Colonic mucosa (tissue), 4 donors: ENCODE measurements at regions not wholly inside any gene's neighbourhood (a gene's known extent, or its start where the extent isn't known, plus 50 kb on each side); places are given as distances from the start of the nearest gene placed in this dataset.

Experiments used
- DNase-seq: peaks from one replicate; pipeline ENCODE4 v3.0.0-alpha.2; 2020
- H3K27ac ChIP-seq: fragments of 200-600 bp; one replicate; pipeline ENCODE4 v1.8.0; 2021
- H3K27me3 ChIP-seq: fragments of 200-600 bp; one replicate; pipeline ENCODE4 v1.8.0; 2021
- H3K36me3 ChIP-seq: fragments of 200-600 bp; one replicate; pipeline ENCODE4 v1.8.0; 2021
- H3K4me1 ChIP-seq: fragments of 200-600 bp; one replicate; pipeline ENCODE4 v1.8.0; 2021; ENCODE audit warnings: mild to moderate bottlenecking
- H3K4me3 ChIP-seq: fragments of 200-600 bp; one replicate; pipeline ENCODE4 v1.8.0; 2021
- H3K9ac ChIP-seq, 2 donors: one replicate each; pipeline ENCODE4 v1.7.0; 2013; ENCODE audit warnings: control low read depth in 2 of 2, low read depth in 2 of 2, low read length in 2 of 2
- H3K9me3 ChIP-seq: fragments of 200-600 bp; one replicate; pipeline ENCODE4 v1.8.0; 2021
- intact Hi-C: fragments of 100-400 bp; cut with DNase I; formaldehyde crosslinking; loops from one replicate; pipeline ENCODE4 v1.14.1; 2022
- TF ChIP-seq, protein P1 (sequence below): fragments of 200-600 bp; IDR thresholded peaks from one replicate; pipeline ENCODE4 v1.8.0; 2022; ENCODE audit warnings: antibody characterized with exemption, mild to moderate bottlenecking
- donor health status: healthy.
- donor health status: DM: no; HTN: no; CAD: no.
- donor health status: DM: no; HTN: no; CAD: no.

DNA sequence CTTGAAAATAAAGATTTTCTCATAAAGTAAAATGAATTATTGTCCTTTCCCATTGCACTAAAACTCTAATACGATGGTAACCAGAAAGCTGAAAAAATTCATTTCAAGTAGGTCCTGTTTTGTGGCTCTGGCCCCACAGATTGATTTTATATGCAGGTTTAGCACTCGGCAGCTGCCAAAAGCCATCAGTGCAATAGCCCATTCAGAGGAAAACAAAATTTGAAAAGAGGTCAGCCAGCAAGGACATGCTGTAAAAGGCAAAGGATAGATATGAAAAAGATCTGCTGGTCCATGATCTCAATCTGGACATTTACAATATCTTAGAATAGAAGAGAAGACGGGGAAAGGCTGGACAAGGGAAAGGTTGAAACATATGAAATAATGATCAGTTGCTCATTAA is 414.8 kb upstream of the NOVA1 start:
- no peaks in the 10 kb centered on the region for H3K4me1 ChIP-seq
- no peaks in the 10 kb centered on the region for H3K27me3 ChIP-seq
- no peak overlapping the region for H3K27ac ChIP-seq
- H3K9me3 ChIP-seq: no peaks in the 10 kb centered on the region
- DNase-seq: no peak
- TF ChIP-seq, protein P1, sequence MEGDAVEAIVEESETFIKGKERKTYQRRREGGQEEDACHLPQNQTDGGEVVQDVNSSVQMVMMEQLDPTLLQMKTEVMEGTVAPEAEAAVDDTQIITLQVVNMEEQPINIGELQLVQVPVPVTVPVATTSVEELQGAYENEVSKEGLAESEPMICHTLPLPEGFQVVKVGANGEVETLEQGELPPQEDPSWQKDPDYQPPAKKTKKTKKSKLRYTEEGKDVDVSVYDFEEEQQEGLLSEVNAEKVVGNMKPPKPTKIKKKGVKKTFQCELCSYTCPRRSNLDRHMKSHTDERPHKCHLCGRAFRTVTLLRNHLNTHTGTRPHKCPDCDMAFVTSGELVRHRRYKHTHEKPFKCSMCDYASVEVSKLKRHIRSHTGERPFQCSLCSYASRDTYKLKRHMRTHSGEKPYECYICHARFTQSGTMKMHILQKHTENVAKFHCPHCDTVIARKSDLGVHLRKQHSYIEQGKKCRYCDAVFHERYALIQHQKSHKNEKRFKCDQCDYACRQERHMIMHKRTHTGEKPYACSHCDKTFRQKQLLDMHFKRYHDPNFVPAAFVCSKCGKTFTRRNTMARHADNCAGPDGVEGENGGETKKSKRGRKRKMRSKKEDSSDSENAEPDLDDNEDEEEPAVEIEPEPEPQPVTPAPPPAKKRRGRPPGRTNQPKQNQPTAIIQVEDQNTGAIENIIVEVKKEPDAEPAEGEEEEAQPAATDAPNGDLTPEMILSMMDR: no peak
- H3K9ac ChIP-seq: no peak overlapping the region
- no peaks in the 10 kb centered on the region for H3K36me3 ChIP-seq
- intact Hi-C loops: no loop called here
- H3K4me3 ChIP-seq: no peak overlapping the region

DNA sequence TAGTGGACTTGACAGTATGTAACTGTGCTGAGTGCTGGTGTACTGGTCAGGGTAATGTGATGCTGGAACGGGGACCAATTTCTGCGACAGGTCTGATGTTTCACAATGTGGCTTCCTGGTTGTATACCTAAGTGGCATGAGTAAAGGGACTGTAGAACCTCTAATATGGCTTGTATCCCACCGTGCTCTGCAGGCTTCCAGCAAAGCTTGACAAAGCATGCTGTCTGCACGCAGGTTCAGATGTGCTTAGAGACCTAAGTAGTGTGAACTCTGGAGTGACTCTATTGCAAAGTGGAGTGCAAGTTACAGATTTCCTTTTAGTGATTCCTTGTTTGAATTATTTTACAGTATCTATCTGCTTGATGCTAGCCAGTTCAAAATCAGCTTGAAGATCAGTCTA is 415.8 kb upstream of the NOVA1 start:
- Histone ChIP-seq H3K4me3 (no peak overlapping the region), H3K36me3 (no peaks in the 10 kb centered on the region), H3K9me3 (no peaks in the 10 kb centered on the region), H3K9ac (no peak overlapping the region), H3K4me1 (no peaks in the 10 kb centered on the region), H3K27me3 (no peaks in the 10 kb centered on the region), H3K27ac (no peak overlapping the region)
- intact Hi-C loops: no loop called here
- DNase-seq: no peak
- TF ChIP-seq, protein P1: no peak

DNA sequence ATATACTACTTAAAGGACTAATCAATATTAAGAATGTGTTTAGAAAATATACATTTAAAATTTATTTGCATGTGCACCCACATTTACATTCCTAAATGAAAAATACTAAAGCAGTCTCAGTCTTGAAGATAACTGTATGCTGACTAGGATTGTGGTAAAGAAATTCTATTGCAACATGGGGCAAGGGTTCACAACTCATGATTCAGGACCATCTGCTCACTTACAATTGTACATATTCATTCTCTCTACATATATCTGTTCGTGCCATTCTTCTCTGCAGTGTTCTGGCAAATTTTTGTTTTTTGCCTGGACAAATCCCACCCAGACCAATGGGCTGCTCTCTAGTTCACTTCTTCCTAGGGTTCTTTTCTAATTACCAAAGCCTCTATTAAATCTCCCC is 417.2 kb upstream of the NOVA1 start:
- no peak overlapping the region for H3K4me3 ChIP-seq
- no peak overlapping the region for H3K9ac ChIP-seq
- no peaks in the 10 kb centered on the region for H3K4me1 ChIP-seq
- no peaks in the 10 kb centered on the region for H3K27me3 ChIP-seq
- no peak for DNase-seq
- intact Hi-C loops: no loop called here
- H3K36me3 ChIP-seq: no peaks in the 10 kb centered on the region
- H3K9me3 ChIP-seq: no peaks in the 10 kb centered on the region
- H3K27ac ChIP-seq: no peak overlapping the region
- TF ChIP-seq, protein P1: no peak

DNA sequence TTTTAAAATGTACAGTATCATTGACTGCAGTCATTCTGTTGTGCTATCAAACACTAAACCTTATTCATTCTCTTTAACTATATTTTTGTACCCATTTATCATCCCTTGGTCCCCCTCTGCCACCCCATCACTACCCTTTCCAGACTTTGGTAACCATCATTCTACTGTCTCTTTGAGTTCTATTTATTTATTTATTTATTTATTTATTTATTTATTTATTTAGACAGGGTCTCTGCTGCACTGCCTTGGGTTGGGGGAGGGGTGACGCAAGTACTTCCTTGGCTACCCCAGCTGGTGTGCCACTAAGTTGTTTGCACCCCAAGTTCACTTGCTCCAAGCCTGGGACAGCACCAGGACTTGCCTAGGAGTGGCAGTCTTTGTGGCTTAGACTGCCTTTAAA is 427.8 kb upstream of the NOVA1 start:
- no peaks in the 10 kb centered on the region for H3K27me3 ChIP-seq
- H3K27ac ChIP-seq: no peak overlapping the region
- no peak overlapping the region for H3K9ac ChIP-seq
- no peaks in the 10 kb centered on the region for H3K4me1 ChIP-seq
- intact Hi-C loops: no loop called here
- H3K9me3 ChIP-seq: no peaks in the 10 kb centered on the region
- TF ChIP-seq, protein P1: no peak
- DNase-seq: no peak
- H3K36me3 ChIP-seq: no peaks in the 10 kb centered on the region
- H3K4me3 ChIP-seq: no peak overlapping the region

DNA sequence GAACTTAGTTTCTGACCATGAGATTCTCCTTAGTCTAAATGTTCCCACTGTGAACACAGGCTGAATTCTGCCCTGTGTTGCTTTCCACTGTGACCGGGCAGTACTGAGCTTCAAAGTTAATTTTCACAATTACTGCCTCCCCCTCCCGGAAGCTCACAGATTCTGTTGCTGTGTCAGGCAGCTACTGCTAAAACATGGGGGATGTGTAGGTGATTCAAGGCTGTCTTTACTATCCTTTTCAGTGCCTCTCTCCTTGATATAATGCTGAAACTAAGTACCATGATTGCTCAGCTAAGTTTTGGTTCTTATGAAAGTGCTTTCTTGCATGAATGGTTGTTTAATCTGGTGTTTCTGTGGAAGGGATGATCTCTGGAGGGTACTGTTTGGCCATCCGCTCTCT is 428.3 kb upstream of the NOVA1 start:
- DNase-seq: no peak
- Histone ChIP-seq H3K27ac (no peak overlapping the region), H3K36me3 (no peaks in the 10 kb centered on the region), H3K4me1 (no peaks in the 10 kb centered on the region), H3K9me3 (no peaks in the 10 kb centered on the region), H3K9ac (no peak overlapping the region), H3K27me3 (no peaks in the 10 kb centered on the region), H3K4me3 (no peak overlapping the region)
- intact Hi-C loops: no loop called here
- TF ChIP-seq, protein P1: no peak

DNA sequence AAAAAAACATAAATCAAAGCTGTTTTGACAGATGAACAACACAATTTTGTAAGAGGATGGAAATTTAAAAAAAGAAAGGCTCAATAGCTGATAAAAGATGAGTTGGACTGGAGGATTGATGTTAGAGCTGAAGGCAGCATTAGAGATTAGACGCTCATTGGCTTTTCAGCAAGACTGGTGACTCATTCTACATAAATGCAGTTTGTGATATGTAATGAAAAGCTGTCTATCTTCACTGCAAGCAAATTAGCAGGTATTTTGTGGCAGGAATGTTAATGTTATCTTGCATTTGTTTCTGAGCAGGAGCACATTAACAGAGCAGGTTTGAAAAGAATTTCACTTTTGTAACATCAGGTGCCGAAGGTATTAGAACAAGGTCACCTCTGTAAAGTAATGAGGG is 442.7 kb upstream of the NOVA1 start:
- H3K27me3 ChIP-seq: no peaks in the 10 kb centered on the region
- no peak overlapping the region for H3K4me3 ChIP-seq
- H3K4me1 ChIP-seq: no peaks in the 10 kb centered on the region
- TF ChIP-seq, protein P1: no peak
- H3K36me3 ChIP-seq: no peaks in the 10 kb centered on the region
- no peaks in the 10 kb centered on the region for H3K9me3 ChIP-seq
- no peak overlapping the region for H3K9ac ChIP-seq
- no peak for DNase-seq
- intact Hi-C loops: no loop called here
- no peak overlapping the region for H3K27ac ChIP-seq
